HG03432 (cell line): ENCODE measurements at regions not wholly inside any gene's neighbourhood (a gene's known extent, or its start where the extent isn't known, plus 50 kb on each side); places are given as distances from the start of the nearest gene placed in this dataset.

Source experiments
- ATAC-seq: cut with Tn5 transposase; IDR thresholded peaks from one replicate; pipeline ENCODE4 v1.9.1; 2021; ENCODE audit warnings: mild to moderate bottlenecking, moderate library complexity; ENCODE audit not compliant: unreplicated experiment

DNA sequence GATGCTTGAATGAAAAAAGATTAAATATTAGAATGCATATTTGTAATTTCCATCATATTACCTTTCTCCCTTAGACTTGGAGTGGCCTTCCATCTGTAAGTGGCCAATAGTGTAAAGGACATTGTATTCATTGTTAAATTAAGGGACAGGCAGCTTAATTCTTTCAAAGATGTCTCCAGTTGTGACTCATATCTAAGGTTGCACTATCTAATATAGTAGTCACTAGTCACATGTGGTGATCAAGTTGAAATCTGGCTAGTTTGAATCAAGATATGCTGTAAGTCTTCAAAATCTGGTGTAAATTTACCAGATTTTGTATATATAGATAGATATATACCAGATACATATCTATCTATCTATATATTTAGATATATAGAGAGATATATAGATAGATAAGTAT lies 52.4 kb upstream of the AGPS start:
- ATAC-seq: no peak

DNA sequence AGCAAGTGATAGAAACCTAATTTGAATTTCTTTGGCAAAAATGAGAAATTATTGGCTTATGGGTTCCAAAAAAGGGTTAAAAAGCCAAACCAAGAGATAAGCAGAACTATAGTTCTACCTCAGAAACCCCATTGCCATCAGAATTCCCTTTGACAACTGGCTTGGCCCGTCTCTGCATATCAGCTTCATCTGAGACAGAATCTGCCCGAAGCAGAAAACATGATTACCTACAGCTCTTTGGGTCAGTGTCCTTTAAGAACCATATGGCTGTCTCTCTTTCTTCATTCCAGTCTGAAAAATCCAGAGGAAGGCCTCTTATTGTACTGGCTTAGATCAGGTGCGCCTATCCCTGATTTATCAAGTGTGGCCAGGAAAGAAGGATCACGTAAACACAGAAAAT lies 49.8 kb upstream of the AGPS start:
- no peak for ATAC-seq
